Activated CD4-positive, alpha-beta T cell treated with anti-CD3 and anti-CD28 coated beads, Interleukin-2, Interleukin-4, amounts not matched to agents 100 ng/mL and 50 ng/mL, durations not matched to agents 16 hours and 8 hours (primary cell): ENCODE measurements at regions not wholly inside any gene's neighbourhood (a gene's known extent, or its start where the extent isn't known, plus 50 kb on each side); places are given as distances from the start of the nearest gene placed in this dataset.

Source experiments
- DNase-seq: peaks from one replicate; pipeline ENCODE4 v3.0.0-alpha.2; 2020; ENCODE audit warnings: low spot score

DNA sequence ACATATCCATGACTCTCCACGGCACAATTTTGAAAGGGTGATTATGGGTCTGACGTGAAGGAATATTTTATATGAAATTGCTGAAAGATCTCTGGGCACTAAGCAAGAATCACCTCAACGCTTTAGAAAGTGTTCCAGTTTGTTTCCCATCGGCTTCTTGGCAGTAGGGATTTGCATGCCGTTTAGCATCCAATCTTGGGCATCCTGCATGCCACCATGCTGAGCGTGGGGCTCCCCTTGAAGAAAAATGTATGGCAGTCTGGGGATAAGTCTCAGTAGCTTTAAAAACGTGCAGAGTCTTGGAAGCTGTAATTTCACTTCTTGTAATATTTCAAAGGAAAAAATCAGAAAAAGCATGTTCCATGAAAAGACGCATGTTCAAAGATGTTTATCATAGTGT, 151.7 kb downstream of the DMRT2 start:
- no peak for DNase-seq

DNA sequence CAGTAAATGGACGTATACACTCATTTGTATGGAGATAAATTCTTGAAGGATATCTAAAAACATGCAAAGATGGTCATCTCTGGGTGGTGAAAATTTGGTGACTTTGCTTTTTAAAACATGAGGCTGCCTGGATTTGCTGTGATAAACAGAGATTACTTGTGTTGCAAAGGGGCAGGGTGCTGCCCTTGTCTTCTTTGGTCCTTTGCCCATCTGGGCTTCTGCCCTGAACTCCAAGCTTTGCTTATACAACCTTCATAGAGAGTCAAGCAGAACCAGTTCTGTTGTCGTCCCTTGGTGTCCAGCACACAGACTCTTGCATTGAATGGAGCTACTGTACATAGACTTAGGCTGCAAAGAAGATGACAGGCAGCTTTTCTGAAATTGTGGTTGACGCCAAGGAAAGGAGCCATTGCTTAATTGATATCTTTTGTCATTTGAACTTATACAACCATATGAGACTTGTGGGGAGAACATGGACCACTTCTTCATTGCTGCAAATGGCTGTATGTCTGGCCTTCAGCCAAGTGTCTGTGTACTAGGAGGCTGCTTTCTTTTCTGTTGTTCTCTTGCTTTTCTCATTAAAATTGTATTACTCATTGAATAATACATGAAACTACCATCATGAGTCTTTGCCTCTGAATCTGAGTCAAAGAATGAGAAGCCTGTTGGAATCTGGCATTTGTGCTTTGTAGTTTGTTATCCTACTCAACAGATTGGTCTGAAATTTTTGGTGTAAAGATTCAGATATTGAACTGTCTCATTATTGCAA, 152.5 kb downstream of the DMRT2 start:
- DNase-seq: no peak

- DNase-seq: no peak
Observed at GRCh38 chr9:1207686-1208085, 157.5 kb downstream of the DMRT2 start.

- DNase-seq: no peak
Observed at GRCh38 chr9:1208157-1208556, 158.0 kb downstream of the DMRT2 start.

DNA sequence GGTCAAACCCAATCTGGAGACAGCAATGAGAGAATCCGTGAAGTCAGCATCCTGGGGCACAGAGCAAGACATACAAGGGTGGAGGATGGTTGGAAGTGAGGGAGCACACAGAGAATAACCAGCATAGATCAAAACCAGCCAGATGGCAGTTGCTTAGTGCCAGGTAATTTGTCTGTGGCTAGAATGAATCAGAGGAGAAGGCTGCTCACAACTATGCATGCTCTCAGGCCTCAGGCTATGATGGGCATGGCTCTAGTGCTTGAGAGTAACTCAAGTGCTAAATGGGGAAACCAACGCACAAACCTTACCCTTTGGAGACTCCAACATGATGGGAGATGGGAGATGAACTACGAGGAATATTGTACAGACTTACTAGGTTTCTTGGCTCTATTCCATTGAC, 160.8 kb downstream of the DMRT2 start:
- no peak for DNase-seq

GRCh38 chr9:1216532-1216931, 166.4 kb downstream of the DMRT2 start:
- DNase-seq: no peak

DNA sequence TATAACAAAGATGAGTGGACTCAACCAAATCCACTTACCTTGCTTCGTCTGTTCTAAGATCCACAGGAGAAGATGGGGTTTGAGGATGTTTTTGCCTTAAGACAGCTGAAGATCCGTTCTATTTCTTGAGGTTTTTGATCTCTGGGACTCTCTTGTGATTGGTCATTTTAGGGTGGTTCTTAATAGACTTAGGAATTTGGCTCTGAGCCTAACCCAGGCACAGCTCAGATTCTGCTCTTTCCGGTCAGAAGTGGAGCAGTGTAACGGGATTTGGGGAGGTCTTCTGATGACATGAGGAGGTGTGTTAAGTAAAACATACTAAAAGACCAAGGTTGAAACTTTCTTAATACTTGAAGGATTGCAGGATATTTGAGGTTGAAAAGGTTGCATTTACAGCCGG, 166.9 kb downstream of the DMRT2 start:
- DNase-seq: no peak

DNA sequence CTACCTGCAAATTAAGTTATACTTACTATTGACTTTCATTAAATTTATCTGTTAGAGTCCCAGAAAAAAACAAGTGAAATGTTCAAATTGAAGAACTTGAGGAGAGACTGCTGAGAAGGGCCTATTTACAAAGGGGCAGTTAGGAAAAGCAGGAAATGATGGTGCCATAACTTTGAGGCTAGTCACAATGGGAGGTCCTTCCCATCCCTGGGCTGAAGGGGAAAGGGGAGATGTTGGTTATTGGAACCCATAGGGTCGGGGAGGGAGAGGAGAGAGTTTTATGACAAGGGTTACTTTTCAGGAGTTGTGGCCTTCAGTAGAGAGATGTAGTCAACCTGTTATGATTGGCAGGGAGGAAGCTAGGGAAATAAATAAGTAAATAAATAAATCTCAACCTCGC, 169.1 kb downstream of the DMRT2 start:
- DNase-seq: no peak

DNA sequence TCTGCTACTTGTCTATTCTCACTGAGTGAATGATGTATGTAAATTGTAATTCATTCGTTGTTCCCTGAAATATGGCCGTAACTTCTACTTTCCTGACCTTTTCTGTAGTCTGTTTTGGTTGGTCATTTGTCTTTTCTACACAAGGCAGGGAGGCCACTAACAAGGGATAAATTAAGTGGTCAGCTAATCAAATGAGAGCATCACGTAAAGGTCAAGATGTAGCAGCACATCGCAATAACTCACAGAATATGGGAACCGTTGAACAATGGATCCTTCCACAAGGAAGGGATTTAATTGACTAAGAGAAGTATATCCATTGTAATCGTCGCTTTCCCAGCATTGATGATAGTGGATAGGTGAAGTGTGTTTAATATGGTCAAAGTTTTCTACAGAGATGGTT, 171.1 kb downstream of the DMRT2 start:
- no peak for DNase-seq

DNA sequence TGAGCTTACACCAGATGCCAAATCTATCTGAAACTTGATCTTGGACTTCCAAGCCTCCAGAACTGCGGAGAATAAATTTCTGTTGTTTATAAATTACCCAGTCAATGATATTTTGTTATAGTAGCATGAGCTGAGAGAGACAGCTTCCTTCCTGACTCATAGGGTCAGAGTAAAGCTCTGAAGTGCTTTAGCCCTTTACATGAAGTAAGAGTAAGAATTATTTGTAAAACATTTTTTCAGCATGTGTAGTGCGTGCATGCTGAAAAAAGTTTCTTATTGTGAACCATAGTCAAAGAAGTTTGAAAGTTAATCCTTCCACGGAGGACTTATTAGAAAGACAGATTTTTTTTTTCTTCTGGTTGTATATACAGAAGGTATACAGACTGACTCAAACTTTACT, 172.4 kb downstream of the DMRT2 start:
- DNase-seq: no peak

DNA sequence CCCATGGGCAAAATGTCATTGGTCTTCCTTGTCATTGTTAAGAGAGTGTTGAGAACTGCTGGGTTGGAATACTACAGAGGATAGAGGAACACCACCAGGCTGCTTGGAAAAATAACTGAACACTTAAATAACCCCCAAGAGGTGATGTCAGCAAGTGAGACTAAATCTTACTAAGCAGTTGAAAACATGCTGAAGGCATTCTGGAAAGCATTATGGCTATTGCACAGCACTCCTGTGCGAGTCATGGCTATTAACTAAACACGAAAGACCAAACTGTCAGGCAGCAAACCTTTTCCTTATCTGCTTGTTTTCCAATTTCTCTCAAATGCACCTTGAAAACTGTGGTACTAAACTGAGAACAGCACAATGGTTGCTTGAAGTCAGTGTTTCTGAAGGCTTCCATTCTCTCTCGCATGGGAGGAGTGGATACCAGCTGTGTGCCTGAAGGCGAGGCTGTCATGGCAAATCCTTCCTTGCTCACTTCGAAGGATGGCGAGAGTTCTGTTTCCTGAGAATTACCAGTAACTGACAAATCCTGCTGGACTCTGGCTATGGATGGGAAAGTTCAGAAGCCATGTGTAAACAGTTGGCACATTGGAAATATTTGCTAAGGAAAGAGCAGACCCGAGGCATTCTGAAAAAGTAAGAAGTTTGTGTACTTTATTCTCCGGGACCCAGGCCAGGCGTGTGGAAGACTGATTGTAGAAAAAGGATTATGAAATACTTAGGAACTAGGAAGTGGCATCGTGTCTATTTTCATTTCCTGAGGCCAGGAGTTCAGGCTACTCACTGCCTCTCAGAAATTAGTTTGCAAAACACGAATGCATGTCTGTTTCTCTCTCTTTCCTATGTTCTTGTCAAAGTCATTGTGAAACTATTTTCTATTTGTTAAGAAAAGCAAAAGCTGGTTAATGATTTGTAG, 182.1 kb downstream of the DMRT2 start:
- no peak for DNase-seq

- DNase-seq: no peak
Observed at GRCh38 chr9:1233568-1233967, 183.4 kb downstream of the DMRT2 start.

DNA sequence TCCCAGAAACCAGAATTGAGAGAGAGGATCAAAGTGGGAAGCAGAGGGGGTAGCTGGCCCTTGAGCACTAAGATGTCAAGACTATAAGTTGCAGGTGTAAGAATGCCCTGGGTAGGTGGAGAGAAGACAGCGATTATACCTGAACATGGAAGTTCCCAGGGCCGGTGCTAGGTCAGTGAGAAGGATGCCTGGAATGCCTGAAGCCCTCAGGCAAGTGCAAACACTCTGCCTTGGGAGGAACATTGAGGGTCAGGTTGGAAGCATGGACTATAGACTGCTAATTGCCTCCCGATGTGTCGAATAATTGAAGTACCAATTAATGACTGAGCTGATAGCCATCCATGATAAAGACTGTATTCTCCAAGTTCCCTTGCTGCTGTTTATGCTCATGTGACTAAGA, 185.5 kb downstream of the DMRT2 start:
- DNase-seq: no peak

GRCh38 chr9:1236061-1236460, 185.9 kb downstream of the DMRT2 start:
- no peak for DNase-seq

- no peak for DNase-seq
Observed at GRCh38 chr9:1238407-1238806, 188.2 kb downstream of the DMRT2 start.

DNA sequence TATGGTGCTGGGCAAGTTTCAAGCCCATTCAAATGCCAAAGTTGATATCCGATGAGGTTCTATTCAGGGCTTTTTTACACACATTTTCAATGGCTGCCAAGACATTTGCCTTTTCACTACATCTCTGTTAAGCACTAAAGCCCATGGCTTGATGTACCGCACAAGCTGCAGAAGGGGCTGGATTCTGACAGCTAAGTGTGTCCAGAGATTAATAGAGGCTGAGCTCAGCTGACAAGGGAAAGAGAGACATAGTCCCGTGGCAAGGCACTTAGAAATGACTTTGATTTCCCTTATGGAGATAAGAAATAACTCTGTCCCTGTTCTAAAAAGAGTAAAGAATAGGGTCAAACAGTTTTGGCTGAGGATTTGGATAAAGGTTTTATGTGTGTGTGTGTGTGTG, 198.6 kb downstream of the DMRT2 start:
- no peak for DNase-seq

- no peak for DNase-seq
Observed at GRCh38 chr9:1253064-1253979, 203.2 kb downstream of the DMRT2 start.

- DNase-seq: no peak
Observed at GRCh38 chr9:1254071-1254470, 203.9 kb downstream of the DMRT2 start.

DNA sequence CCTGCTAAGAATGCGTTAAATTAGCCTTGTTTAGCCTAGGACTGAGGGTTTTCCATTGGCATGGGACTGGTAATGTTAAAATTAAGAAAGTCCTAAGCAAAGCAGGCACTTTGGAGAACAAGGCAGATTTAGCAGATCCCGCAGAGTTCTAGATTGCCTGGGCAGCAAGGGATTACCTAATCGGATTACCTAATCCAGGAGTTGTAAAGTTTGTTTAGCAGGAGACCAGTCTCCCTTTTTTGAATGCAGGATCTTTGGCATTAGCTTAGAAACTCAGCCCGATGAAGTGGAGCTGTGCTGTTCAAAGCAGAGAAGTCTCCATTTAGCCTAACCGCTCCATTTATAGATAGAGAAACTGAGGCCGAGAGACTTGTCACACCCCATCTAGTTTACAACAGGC, 206.0 kb downstream of the DMRT2 start:
- DNase-seq: no peak

- no peak for DNase-seq
Observed at GRCh38 chr9:1261266-1261665, 211.1 kb downstream of the DMRT2 start.

GRCh38 chr9:1261879-1262766, 212.0 kb downstream of the DMRT2 start:
- no peak for DNase-seq
